Superior temporal gyrus (tissue), 1 donor: ENCODE measurements at regions not wholly inside any gene's neighbourhood (a gene's known extent, or its start where the extent isn't known, plus 50 kb on each side); places are given as distances from the start of the nearest gene placed in this dataset.
A peak's percentile ranks its signal among the peaks of the same experiment; 100 is the strongest.
"Not testable (repeated sequence)": the region's sequence is repeated elsewhere in the genome, so short reads cannot be mapped to it uniquely, and the experiment has no call there.

Experiments used
- DNase-seq: peaks from one replicate; pipeline ENCODE4 v3.0.0-alpha.2; 2016; ENCODE audit errors: extremely low spot score

DNA sequence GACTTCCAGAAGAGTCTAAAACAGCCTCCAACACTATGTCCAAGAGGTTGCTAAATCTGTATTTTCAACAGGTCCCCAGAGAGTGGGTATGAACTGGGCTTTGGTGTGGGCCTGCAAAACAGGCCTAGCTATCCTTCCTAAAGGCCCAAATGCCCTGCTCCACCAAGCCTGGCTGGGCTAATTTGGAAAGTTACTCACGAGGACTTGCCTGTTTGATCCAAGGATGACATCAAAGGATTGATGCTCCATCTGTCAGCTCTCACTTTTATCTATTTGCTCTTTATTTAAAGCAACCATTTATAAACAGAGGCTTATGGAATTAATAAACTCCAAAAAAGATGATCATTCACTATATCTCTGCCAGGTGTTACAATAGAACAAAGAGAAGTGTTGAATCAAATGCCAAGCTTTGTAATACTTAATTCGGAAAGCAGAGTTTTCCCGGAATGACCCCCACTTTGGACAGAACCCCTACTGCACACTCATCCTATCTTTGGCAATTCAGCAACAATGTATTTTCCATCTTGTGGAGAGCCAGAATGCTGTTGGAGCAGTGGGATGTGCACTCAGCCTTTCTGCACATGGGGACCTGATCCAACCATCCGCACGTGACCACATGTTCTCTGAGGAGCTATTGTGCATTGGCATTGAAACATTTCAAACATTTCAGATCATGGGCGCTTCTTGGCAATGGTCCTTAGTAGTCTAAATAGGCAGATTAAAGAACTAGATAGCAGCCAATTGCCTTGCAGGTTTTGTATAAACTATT, 163.3 kb upstream of the THBS1 start:
- DNase-seq: no peak

DNA sequence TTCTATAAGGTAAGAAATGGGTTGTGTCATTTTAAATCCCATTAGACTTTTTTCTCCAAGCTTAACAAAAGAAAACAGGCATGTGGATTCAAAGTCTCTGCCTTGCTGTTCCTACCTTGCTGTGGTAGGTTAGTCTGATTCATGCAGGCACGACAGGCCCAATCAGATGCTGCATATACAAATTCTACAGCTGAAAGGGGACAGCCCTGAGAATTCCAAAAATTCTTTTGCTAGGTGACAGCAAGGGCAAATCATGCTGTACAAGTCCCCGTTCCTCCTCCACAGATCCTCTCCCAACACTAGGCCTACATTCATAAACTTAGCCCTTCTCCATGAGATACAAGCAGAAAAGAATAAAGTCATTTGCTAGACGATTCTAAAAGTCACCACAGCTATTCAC, 161.2 kb upstream of the THBS1 start:
- DNase-seq: no peak

DNA sequence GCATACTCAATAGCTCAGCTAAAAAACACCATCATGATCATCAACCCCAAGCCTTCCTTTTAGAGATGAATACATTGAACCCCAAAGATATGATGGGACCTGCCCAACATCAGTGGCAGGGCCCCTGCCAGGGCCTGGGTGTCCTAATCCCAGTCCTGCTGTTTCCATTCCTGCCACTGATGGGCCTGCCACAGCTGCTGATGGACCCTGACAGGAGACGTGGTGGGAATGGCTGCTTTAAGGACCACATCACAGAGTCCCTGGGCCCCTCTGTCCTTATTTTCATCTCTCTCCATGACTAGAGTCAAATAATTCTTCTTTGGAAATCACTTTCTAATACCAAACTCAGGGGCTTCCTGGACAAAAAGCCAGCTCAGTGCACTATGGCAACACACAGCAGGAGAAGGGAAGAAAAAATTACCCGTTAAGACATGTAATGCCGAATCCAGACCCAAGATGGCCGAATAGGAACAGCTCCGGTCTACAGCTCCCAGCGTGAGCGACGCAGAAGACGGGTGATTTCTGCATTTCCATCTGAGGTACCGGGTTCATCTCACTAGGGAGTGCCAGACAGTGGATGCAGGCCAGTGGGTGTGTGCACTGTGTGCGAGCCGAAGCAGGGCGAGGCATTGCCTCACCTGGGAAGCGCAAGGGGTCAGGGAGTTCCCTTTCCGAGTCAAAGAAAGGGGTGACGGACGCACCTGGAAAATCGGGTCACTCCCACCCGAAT, 160.6 kb upstream of the THBS1 start:
- DNase-seq: not testable (repeated sequence)

DNA sequence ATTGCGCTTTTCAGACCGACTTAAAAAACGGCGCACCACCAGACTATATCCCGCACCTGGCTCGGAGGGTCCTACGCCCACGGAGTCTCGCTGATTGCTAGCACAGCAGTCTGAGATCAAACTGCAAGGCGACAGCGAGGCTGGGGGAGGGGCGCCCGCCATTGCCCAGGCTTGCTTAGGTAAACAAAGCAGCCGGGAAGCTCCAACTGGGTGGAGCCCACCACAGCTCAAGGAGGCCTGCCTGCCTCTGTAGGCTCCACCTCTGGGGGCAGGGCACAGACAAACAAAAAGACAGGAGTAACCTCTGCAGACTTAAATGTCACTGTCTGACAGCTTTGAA, 160.1 kb upstream of the THBS1 start:
- DNase-seq: not testable (repeated sequence)

DNA sequence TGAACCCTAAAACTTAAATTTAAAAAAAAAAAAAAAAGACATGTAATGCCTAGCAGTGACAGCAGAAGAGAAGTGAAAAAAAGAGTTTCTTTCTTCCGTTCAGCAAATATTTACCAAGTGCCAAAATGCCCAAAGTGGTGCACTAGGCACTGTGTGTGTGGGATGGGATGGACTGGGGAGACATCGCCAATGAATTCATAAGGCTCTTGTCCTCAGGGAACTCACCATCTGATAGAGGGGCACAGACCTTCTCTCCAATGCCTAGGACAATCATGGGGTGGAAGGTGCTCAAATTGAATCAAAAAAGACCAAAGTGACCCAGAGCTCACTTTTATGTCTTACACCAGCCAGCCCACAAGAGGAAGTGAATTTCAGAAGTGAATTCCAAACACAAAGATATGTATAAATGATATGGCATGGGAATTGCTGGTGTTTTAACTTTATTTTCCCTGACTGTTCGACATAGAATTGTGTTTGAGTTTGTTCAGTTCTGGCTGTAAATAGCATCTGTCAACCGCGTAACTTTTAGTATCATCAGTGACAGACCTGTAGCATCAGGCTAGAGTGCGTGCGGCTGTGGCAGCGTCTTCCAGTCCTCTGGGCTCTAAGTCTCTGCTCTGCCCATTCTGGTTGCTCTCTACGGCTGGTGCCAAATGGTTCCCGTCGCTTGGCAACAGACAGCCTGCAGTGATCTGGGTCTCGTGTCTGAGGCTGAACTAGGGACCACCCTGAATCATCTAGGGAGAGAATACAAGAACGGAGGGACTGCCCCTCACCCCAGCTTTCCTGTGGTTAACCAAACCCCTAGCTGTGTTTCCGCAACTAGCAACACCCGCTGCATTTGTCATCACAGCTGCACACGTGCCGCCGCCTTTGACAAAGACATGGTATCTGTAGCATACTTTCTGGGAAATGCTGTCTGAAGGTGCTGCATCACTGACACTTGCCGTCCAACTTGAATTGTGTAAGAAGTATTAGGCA, 154.0 kb upstream of the THBS1 start:
- DNase-seq: peak; percentile 23

DNA sequence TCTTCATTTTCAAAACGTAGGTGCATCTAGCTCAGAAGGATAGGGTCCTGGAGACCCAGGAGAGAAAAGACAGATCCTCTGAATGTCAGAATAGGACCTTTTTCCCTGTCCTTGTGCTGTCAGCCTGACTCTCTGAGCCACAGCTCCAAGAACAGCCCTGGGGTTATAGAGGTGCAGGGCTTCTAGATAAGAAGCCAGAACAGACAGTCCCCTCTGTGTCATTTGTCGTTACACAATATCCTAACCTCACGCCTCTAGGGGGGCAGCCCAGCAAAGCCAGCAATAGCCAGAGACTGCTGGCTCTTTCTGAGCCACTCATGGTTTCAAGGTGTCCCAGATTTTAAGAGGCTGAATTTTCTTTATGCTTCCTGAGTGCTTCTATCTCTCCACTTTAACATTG, 153.2 kb upstream of the THBS1 start:
- DNase-seq: no peak

DNA sequence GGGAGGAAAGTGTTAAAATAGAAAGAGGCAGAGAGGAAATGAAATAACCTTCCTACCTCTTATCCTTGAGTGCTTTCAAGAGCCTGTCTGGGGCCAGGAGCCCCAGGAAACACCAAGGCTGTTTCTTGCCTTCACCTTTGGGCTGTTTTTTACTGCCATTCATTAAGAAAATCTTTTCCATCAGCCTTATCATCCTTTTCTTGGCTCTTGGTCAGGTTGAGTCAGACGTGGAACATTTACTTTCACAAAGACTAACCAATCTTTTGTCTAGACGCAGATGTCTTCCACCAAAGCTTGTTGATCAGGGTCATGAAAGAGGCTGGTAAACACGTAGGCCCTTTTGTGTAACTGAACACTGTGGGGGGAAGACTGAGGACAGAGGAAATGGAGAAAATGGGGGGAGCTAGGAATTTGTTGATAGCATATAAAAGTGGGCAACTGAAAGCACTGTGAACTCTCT, 151.0 kb upstream of the THBS1 start:
- no peak for DNase-seq

DNA sequence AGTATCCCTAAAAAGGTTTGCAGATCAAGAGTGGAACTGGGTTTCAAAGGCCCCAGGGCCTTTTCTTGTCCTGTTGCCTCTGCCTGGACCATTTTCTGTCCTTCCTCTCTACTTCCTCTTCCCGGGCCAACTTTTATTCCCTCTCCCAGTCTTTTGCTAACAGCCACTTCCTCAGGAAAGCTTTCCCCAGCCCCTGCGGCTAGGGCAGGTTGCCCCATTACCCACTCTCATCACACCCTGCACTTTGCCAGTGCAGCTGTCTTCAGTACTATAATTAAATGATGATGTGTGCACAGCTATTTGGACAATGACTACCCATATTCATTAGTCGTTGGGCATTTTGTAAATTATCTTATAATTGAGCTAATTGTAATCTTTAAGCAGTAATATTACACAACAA, 150.5 kb upstream of the THBS1 start:
- no peak for DNase-seq

DNA sequence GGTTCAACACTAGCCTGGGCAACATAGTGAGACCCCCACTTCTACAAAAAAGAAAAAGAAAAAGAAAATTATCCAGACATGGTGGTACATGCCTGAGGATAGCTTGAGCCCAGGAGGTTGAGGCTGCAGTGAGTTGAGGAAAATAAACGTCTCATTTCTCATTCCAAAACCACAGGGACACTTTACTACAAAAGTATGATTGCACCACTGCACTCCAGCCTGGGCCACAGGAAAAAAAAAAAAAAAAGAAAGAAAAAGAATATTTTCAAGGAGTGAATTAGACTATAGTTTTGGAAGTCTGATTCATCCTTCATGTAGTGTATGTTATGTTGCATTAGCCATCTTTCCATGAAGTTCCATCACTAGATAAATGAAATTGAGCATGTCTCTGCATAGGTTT, 149.5 kb upstream of the THBS1 start:
- no peak for DNase-seq

DNA sequence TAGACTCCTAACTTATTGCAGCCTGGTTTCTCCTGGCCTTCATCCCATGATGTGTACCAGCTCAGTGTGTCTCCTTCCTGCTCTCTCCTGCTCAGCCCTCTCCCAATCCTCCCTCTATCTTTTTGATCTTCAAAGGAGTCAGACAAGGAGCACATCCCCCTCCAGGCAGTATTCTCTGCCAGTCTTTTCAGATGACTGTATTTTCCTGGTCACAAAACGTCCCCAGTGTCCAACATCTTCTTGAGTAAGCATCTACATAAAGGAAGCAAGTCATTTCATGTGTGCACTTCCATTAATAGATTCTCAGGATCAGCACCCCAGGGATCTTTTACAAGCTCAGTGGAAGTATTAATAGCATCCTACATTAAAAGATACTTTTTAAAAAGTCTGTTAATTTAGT, 148.9 kb upstream of the THBS1 start:
- DNase-seq: no peak

DNA sequence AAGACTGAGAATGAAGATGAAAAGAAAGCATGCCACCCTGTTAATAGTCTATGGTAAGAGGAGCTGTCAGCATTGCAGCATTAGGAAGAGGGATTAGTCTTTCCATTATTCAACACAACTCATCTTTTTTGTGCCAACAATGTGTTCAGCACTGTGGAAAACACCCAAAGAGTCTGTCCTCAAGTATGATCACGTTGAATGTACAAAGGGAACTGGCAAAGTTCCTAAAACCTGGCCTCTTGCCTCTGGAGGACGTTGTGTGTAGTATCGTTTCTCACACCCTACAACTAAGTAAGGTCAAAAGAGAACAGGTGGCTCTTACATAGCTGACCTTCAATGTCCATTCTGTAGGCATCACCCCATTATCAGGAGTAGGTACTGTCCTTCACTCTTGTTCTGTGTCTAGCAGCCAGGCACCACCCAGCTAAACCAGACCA, 147.9 kb upstream of the THBS1 start:
- DNase-seq: no peak

DNA sequence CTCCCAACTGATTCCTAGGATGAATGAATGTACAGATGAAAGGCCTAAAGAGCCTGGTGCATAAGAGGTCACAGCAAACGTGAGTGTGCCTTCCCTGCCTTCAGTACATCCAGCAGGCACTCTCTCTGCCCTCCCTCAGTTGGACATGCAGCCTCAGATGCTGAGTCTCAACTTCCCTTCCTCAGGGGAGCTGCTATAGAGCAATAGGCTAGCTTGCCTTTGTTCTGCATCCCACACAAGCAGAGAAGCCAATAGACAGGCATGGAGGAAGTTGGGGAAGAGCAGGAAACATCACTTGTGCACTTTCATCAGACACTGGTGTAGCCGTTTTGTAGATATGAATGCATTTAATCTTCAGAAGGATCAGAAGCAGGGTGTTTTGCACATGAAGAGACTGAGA, 147.5 kb upstream of the THBS1 start:
- no peak for DNase-seq

DNA sequence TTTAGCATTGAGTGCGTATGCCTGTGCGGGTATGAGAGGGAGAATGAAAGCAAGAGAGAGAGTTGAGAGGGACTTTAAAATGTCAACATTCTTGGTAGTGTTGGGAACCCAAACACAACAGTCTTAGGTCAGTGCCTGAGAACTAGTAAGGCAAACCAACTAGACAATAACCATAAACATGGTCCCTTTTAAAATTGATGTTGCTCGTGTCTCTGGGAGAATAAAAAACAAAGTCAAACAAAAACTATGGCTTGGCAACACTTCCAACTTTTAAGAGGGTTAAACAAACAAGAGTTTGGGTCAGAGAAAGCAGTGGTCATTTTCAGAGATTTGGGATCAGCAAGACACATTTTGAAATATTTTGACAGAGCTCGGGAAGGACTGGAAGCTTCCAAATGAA, 146.7 kb upstream of the THBS1 start:
- DNase-seq: no peak

DNA sequence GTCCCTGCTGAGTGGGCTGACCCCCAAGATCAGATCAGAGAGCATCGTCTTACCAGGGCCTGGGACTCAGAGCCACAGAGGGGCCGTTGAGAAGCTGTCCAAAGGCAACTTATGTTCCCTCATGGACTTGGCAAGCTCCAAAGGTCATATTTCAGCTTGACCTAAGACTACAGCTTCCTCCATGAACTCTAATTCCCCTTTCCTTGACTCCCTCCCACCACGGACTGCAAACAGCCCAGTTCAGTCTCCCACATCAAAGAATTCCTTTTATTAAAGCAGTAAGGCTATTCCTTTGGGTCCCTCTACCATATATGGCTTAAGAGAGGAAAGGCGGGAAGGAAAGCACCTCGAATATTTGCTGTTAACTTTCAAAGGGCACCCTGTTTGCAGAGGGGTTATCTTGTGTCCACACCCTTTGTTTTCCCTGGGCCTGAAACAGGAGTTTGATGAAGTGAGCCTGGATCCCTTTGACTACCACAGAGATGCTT, 146.1 kb upstream of the THBS1 start:
- no peak for DNase-seq

DNA sequence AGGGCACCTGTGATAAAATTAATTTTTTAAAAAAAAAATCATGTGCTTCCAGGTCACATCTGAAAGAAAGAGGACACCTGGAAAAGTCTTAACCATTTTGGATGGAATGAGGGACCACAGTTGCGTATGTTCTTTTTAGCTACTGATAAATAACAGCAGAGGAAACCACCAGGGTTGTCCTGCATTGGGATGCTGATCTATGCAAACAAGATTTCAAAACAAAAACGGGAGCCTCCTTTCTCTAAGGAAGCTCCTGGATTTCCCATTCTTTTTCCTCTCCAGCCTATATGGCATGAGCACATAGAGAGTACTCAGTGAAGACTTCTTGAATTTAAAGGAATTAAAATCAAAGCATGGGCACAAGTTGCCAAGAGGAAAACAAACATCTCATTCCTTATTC, 145.6 kb upstream of the THBS1 start:
- no peak for DNase-seq

DNA sequence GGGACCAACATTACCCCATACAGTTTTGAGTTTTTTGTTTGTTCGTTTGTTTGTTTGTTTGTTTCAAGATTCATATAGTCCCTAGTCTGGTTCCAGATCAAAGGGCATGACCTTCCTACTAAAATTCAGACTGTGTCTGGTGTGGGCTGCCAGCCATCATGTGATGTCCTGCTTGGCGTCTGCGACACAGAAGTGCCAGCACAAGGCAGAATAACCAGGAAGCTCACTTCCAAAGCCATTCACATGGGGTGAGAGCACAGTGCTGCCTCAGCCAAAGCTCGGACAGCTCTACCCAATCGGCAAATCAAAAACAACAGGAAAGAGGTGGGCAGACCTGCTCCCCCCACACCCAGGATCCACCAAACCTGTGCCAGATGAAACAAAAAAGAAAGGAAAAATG, 142.6 kb upstream of the THBS1 start:
- DNase-seq: no peak

DNA sequence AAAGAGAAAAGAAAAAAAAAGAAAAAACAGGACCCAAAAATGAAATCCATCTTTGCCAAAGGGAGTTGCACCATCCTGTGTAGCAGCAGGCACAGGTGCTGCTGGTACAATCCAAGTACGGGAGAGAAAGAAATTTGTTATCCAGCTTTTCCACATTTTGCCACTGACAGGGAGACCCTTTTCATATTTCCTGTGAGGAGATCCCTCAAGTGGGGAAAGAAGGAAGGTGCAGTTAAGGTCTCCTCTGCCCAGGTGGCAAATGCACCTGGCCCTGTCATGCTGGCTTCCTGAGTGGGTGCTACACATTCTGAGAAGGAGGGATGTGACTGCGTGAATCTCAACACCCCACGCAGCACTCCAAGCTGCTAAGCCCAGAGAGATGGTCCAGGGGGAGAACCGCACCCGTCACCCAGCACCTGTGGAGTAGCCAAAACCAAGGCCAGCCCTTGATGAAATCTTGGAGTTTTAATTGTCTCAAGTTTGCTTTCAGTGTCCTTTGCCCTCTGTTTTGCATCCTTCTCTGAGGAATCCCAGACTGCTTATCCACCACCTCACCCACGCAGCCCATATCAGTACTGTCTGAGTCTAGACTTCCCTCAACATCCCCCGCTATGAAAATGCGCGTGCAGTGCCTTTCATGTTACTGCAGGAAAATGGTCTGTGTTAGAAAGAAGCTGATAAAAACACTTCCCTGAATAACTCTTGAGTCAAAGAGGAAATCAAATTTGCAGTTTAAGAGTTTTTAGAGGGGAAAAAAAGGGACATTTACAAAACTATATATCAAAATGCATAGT, 141.9 kb upstream of the THBS1 start:
- DNase-seq: peak; percentile 17

DNA sequence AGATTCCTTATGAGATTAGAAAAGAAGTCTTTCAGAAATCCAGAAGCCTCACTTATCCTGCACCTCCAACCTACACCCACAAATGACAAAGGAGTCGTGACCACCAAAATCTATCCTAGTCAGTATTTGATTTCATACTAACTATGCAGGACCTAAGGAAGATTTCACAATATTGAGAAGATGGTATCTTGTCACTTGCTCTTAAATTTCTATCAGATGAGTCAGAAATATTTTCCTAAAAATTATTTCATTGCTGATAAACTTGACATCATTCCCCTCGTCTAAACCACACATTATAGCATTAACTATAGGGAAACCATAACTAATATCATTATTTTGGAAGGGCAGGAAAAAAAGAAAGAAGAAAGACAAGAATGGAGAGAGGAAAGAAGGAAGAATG, 138.0 kb upstream of the THBS1 start:
- DNase-seq: no peak

DNA sequence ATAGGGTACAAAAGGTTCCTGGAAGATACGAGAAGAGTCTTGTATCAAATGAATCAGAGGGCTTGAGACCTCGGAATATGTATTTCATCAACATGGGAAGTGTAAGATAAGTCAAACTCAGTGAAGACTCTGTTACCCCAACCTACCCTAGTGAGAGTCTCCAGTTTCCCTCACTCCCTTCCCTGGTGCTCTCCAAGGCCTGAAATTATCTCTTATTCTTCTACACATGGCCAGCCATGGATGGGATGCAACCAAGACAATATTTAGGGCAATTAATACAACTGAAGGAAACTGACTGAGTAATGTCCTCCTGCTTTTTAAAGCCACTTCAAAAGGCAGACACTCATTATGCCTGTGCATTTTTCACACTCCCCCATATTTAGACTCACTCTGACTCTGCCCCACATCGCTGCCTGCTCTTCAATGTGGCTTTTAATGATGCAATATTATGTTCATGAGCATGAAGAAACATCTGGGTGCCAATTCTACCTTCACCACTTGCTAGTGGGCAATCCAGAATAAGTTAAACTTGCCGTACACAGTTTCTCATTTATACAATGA, 137.1 kb upstream of the THBS1 start:
- DNase-seq: no peak

DNA sequence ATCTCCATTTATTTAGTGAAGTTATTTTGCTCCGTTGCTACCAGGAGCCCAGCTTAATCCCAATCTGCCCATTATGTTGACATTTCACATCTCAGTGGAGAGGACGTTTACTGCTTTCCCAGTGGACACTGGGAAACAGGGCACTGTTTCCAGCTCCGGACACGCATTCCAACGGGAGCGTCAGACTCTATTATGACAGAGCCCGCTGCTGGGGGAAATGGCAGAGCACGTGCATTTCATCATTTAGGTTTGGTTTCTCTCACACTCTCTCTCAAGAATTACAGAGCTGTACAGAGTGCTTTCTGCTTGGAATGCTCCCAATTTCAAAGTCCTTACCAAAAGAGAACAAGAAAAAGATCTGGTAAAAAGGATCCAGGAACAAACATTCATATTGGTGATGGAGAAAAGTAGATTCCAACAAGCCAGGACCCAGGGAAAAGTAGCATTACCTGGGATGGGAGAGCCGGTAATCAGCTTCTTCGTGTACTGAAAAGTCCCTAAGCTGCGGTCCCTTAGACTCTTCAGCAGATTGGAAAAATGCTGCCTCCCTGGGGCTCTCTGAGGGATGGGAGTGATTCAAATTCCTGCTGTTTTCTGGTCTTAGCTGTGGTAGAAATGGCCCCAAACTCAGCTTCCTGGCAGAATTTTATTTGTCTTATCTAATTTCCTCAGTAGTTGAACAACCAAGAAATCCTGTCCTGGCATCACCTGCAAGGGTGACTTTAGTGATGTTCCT, 136.0 kb upstream of the THBS1 start:
- no peak for DNase-seq
